H9 (cell line): ENCODE measurements at regions not wholly inside any gene's neighbourhood (a gene's known extent, or its start where the extent isn't known, plus 50 kb on each side); places are given as distances from the start of the nearest gene placed in this dataset.

Experiments used
- DNase-seq: peaks from one replicate; pipeline ENCODE4 v3.0.0-alpha.2; 2017
- H2AFZ ChIP-seq: one replicate; pipeline ENCODE4 v1.6.1; 2013; ENCODE audit warnings: mild to moderate bottlenecking, low read length, control low read depth, moderate library complexity
- H2AK5ac ChIP-seq: 2 replicates; pipeline ENCODE4 v1.6.1; 2013; ENCODE audit warnings: low read length, control low read depth, mixed read lengths; ENCODE audit not compliant: insufficient read length
- H2BK120ac ChIP-seq: one replicate; pipeline ENCODE4 v1.6.1; 2013; ENCODE audit warnings: low read depth, mild to moderate bottlenecking, low read length, control low read depth, inconsistent platforms; ENCODE audit not compliant: poor library complexity, severe bottlenecking
- H2BK12ac ChIP-seq: 2 replicates; pipeline ENCODE4 v1.6.1; 2013; ENCODE audit warnings: low read length, control low read depth, mixed read lengths, low read depth; ENCODE audit not compliant: insufficient read length
- H2BK15ac ChIP-seq: 2 replicates; pipeline ENCODE4 v1.6.1; 2013; ENCODE audit warnings: low read depth, low read length, control low read depth
- H2BK20ac ChIP-seq: one replicate; pipeline ENCODE4 v1.6.1; 2013; ENCODE audit warnings: low read depth, mild to moderate bottlenecking, low read length, control low read depth, inconsistent platforms; ENCODE audit not compliant: poor library complexity, severe bottlenecking
- H2BK5ac ChIP-seq: 2 replicates; pipeline ENCODE4 v1.6.1; 2013; ENCODE audit warnings: low read length, control low read depth, mixed read lengths; ENCODE audit not compliant: insufficient read length
- H3K14ac ChIP-seq: 2 replicates; pipeline ENCODE4 v1.6.1; 2013; ENCODE audit warnings: low read length, control low read depth; ENCODE audit not compliant: insufficient read depth
- H3K18ac ChIP-seq: 2 replicates; pipeline ENCODE4 v1.6.1; 2013; ENCODE audit warnings: low read depth, mild to moderate bottlenecking, mixed read lengths, low read length, control low read depth; ENCODE audit not compliant: insufficient read length
- H3K23ac ChIP-seq: 2 replicates; pipeline ENCODE4 v1.6.1; 2013; ENCODE audit warnings: low read length, control low read depth, mixed read lengths, low read depth; ENCODE audit not compliant: insufficient read length
- H3K23me2 ChIP-seq: 2 replicates; pipeline ENCODE4 v1.6.1; 2013; ENCODE audit warnings: low read depth, mild to moderate bottlenecking, mixed read lengths, low read length, control low read depth; ENCODE audit not compliant: insufficient read length, poor library complexity, severe bottlenecking
- H3K27ac ChIP-seq: 2 replicates; pipeline ENCODE4 v1.5.1; 2013; ENCODE audit warnings: low read length, control low read depth, mixed read lengths, low read depth; ENCODE audit not compliant: insufficient read length
- H3K27me3 ChIP-seq: 2 replicates; pipeline ENCODE4 v1.6.1; 2013; ENCODE audit warnings: low read length, control low read depth, inconsistent platforms; ENCODE audit not compliant: insufficient read depth
- H3K4ac ChIP-seq: 2 replicates; pipeline ENCODE4 v1.6.1; 2013; ENCODE audit warnings: low read depth, mild to moderate bottlenecking, control low read depth, inconsistent platforms, low read length, moderate library complexity
- H3K4me1 ChIP-seq: 2 replicates; pipeline ENCODE4 v1.6.1; 2013; ENCODE audit warnings: low read length, control low read depth, inconsistent platforms; ENCODE audit not compliant: insufficient read depth
- H3K4me2 ChIP-seq: 2 replicates; pipeline ENCODE4 v1.6.1; 2013; ENCODE audit warnings: low read length, control low read depth, mixed read lengths; ENCODE audit not compliant: insufficient read length, insufficient read depth
- H3K56ac ChIP-seq: 2 replicates; pipeline ENCODE4 v1.6.1; 2013; ENCODE audit warnings: low read depth, mild to moderate bottlenecking, mixed read lengths, low read length, control low read depth; ENCODE audit not compliant: insufficient read length
- H3K79me1 ChIP-seq: 2 replicates; pipeline ENCODE4 v1.6.1; 2013; ENCODE audit warnings: low read depth, mild to moderate bottlenecking, moderate library complexity, low read length, control low read depth, inconsistent platforms; ENCODE audit not compliant: insufficient read depth, poor library complexity, severe bottlenecking
- H3K79me2 ChIP-seq: 2 replicates; pipeline ENCODE4 v1.6.1; 2013; ENCODE audit warnings: low read length, control low read depth, inconsistent platforms; ENCODE audit not compliant: insufficient read depth
- H3K9ac ChIP-seq: 2 replicates; pipeline ENCODE4 v1.6.1; 2013; ENCODE audit warnings: low read length, control low read depth, mixed read lengths; ENCODE audit not compliant: insufficient read length; ENCODE audit errors: extremely low read depth
- H3K9me3 ChIP-seq: one replicate; pipeline ENCODE4 v1.6.1; 2013; ENCODE audit warnings: low read depth, low read length, inconsistent platforms; ENCODE audit not compliant: control insufficient read depth
- H3T11ph ChIP-seq: one replicate; pipeline ENCODE4 v1.6.1; 2013; ENCODE audit warnings: mild to moderate bottlenecking, low read length, control low read depth, inconsistent platforms
- H4K20me1 ChIP-seq: one replicate; pipeline ENCODE4 v1.6.1; 2013; ENCODE audit not compliant: control insufficient read depth, insufficient read length, insufficient read depth
- H4K5ac ChIP-seq: 2 replicates; pipeline ENCODE4 v1.6.1; 2013; ENCODE audit warnings: low read depth, mild to moderate bottlenecking, mixed read lengths, low read length, control low read depth; ENCODE audit not compliant: insufficient read length
- H4K8ac ChIP-seq: replicated peaks from 2 replicates; pipeline ENCODE4 v1.6.1; 2013; ENCODE audit warnings: low read length, control low read depth, mixed read lengths, low read depth; ENCODE audit not compliant: insufficient read length
- H4K91ac ChIP-seq: 2 replicates; pipeline ENCODE4 v1.6.1; 2013; ENCODE audit warnings: low read depth, mild to moderate bottlenecking, moderate library complexity, mixed read lengths, low read length, control low read depth; ENCODE audit not compliant: insufficient read length
- H3K27ac Mint-ChIP-seq, 3 experiments: 2 replicates in 2 of 3; 3 replicates in 1 of 3; pipeline ENCODE4 v1.8.0; 2020 to 2021; ENCODE audit warnings: mixed read lengths in 3 of 3, mild to moderate bottlenecking in 1 of 3, moderate library complexity in 1 of 3
- H3K27me3 Mint-ChIP-seq: 2 replicates; pipeline ENCODE4 v1.8.0; 2021; ENCODE audit warnings: low read depth, mild to moderate bottlenecking, moderate library complexity, mixed read lengths
- H3K36me3 Mint-ChIP-seq, 3 experiments: 2 replicates in 2 of 3; 3 replicates in 1 of 3; pipeline ENCODE4 v1.8.0; 2020 to 2021; ENCODE audit warnings: low read depth in 3 of 3, mixed read lengths in 3 of 3; ENCODE audit not compliant: insufficient read depth in 1 of 3
- H3K4me1 Mint-ChIP-seq, 2 experiments: 2 replicates each; pipeline ENCODE4 v1.8.0; 2020; ENCODE audit warnings: mixed read lengths in 2 of 2
- H3K4me3 Mint-ChIP-seq, 2 experiments: 2 replicates in 1 of 2; 3 replicates in 1 of 2; pipeline ENCODE4 v1.8.0; 2020 to 2021; ENCODE audit warnings: mild to moderate bottlenecking in 2 of 2, mixed read lengths in 2 of 2, moderate library complexity in 1 of 2
- H3K9me3 Mint-ChIP-seq, 2 experiments: 2 replicates in 1 of 2; 3 replicates in 1 of 2; pipeline ENCODE4 v1.8.0; 2020; ENCODE audit warnings: mild to moderate bottlenecking in 2 of 2, mixed read lengths in 2 of 2, moderate library complexity in 1 of 2
- WGBS: extraction: QIAGEN DNeasy Blood & Tissue Kit; methylation state at CpG from one replicate; pipeline ENCODE4 v1.1.7; 2013; ENCODE audit warnings: missing lambda C conversion rate, low lambda C conversion rate, mixed read lengths; ENCODE audit not compliant: insufficient read length; ENCODE audit errors: extremely low coverage; 5-methylcytosine and 5-hydroxymethylcytosine counted together
- TF ChIP-seq, protein P1 (sequence below): fragments of 200-600 bp; sonication (generic); conservative IDR thresholded peaks from 3 replicates; pipeline ENCODE4 v1.8.0; 2021; ENCODE audit warnings: antibody characterized with exemption, mild to moderate bottlenecking

DNA sequence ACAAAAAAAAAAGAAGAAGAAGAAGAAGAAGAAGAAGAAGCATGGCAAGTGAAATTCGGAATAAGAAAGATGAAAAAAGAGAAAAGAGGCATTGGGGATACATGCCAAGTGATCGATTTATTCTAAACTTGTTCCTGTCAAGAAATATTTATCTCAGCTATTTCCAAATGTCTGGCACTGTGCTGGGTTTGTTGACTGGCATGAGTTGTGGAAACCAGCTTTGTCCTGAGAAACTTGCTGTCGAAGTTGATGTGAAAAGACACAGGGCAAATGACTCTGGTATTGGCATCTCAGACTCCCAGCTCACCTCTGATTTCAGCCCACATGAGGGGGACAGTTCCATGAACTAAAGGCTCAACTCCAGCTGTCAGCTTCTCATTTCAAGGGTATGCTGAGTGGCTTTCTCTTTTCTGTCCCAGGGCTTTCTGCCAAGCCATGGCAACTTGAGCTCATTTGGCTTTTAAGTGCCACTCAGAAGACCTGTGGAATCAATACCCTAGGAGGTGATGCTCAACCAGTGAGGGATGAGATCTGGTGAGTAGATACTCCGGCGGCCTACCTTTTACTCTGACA lies 253.3 kb upstream of the JAG1 start:
- no peak overlapping the region for H4K5ac ChIP-seq
- Mint-ChIP-seq H3K4me3 (no peak overlapping the region), H3K27ac (no peak overlapping the region; a peak in 1 of 7 replicates), H3K36me3 (no peaks in the 10 kb centered on the region), H3K9me3 (no peaks in the 10 kb centered on the region; a peak in 1 of 5 replicates), H3K27me3 (no peaks in the 10 kb centered on the region; the same call in 1 of the 2 replicates), H3K4me1 (peaks cover 9 to 10% of the 10 kb centered on the region in 2 experiments; a peak in 2 of 4 replicates)
- H3K79me1 ChIP-seq = no peaks in the 10 kb centered on the region
- TF ChIP-seq, protein P1, sequence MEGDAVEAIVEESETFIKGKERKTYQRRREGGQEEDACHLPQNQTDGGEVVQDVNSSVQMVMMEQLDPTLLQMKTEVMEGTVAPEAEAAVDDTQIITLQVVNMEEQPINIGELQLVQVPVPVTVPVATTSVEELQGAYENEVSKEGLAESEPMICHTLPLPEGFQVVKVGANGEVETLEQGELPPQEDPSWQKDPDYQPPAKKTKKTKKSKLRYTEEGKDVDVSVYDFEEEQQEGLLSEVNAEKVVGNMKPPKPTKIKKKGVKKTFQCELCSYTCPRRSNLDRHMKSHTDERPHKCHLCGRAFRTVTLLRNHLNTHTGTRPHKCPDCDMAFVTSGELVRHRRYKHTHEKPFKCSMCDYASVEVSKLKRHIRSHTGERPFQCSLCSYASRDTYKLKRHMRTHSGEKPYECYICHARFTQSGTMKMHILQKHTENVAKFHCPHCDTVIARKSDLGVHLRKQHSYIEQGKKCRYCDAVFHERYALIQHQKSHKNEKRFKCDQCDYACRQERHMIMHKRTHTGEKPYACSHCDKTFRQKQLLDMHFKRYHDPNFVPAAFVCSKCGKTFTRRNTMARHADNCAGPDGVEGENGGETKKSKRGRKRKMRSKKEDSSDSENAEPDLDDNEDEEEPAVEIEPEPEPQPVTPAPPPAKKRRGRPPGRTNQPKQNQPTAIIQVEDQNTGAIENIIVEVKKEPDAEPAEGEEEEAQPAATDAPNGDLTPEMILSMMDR = no peak
- no peak overlapping the region for H2AFZ ChIP-seq
- no peak overlapping the region for H2AK5ac ChIP-seq
- no peak overlapping the region for H2BK120ac ChIP-seq
- H3K4me1 ChIP-seq = no peaks in the 10 kb centered on the region
- H3K14ac ChIP-seq = no peak overlapping the region
- H3K9me3 ChIP-seq = no peaks in the 10 kb centered on the region
- H3T11ph ChIP-seq = no peak overlapping the region
- H3K4me2 ChIP-seq = no peak overlapping the region
- H4K20me1 ChIP-seq = no peaks in the 10 kb centered on the region
- no peaks in the 10 kb centered on the region for H3K23me2 ChIP-seq
- no peak overlapping the region for H3K56ac ChIP-seq
- H3K27ac ChIP-seq = no peak overlapping the region
- H3K23ac ChIP-seq = no peak overlapping the region
- WGBS = no CpG with 5 or more reads among the region's 5 CpGs
- H2BK5ac ChIP-seq = no peak overlapping the region
- no peak overlapping the region for H2BK20ac ChIP-seq
- no peak overlapping the region for H3K9ac ChIP-seq
- H3K79me2 ChIP-seq = no peaks in the 10 kb centered on the region
- H2BK12ac ChIP-seq = no peak overlapping the region
- H4K91ac ChIP-seq = no peak overlapping the region
- no peak overlapping the region for H3K18ac ChIP-seq
- H2BK15ac ChIP-seq = no peak overlapping the region
- no peak overlapping the region for H4K8ac ChIP-seq
- H3K27me3 ChIP-seq = no peaks in the 10 kb centered on the region
- H3K4ac ChIP-seq = no peak overlapping the region
- DNase-seq = no peak
